Stimulated activated CD4-positive, alpha-beta T cell treated with anti-CD3 and anti-CD28 coated beads, Interleukin-4, amount 100 ng/mL, for 1 hour (primary cell): ENCODE measurements at regions not wholly inside any gene's neighbourhood (a gene's known extent, or its start where the extent isn't known, plus 50 kb on each side); places are given as distances from the start of the nearest gene placed in this dataset.
A peak's percentile ranks its signal among the peaks of the same experiment; 100 is the strongest.
"Not testable (repeated sequence)": the region's sequence is repeated elsewhere in the genome, so short reads cannot be mapped to it uniquely, and the experiment has no call there.

ENCODE experiments used
- DNase-seq: peaks from one replicate; pipeline ENCODE4 v3.0.0-alpha.2; 2020

DNA sequence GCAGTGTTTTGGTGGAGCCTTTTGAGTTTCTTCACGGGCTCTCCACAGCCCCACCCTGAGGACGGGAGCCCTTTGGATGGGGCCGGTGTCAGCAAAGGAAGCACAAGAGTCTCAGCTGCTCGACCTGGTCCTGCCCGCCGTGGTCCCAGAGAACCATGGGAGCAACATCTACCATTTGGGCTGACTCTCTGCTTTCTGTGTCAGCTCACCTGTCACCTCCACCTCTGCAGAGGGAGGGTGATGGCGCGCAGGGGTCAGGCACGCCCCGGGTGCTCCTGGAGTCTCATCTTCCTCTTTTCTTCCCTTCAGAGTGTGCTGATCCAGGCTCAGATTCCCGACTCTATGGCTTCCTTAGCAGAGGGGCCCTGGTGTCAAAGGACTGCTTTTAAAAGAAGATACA, 171.7 kb downstream of the LAT start:
- DNase-seq: no peak

DNA sequence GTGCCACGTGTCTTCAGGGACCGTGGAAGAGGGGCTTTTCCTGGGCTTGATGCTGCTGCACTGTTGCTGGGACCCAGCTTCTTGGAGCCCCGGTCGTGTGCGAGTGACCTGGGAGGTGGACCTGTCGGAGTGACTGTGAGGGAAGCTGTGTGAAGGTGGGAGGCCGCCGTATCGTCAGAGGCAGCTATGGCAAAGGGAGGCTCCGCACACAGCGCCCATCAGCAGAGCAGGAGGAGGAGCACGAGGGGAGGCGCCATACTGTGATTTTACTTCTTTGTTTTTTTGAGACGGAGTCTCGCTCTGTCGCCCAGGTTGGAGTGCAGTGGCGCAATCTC, 171.0 kb downstream of the LAT start:
- not testable (repeated sequence) for DNase-seq

DNA sequence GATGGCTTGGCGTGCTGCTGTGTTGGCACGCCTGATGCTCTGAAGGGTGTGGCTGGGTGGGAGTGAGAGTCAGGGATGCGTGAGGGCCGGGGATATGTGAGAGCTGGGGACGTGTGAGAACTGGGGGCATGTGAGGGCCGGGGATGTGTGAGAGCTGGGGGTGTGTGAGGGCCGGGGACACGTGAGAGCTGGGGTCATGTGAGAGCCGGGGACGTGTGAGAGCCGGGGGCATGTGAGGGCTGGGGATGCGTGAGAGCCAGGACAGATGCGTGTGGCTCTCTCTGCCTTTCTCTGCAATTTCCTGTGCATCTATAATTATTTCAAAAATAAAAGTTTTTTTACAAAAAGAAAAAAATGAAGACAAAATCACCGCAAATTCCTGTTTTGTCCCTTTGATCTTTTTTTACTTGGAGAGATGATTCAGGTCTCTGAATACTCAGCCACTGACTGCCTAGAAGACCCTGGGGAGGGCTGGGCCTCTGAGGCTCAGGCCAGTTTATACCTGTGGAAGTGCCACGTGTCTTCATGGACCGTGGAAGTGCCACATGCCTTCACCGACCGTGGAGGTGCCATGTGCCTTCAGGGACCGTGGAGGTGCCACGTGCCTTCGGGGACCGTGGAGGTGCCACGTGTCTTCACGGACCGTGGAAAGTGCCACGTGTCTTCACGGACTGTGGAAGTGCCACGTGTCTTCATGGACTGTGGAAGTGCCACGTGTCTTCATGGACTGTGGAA, 170.4 kb downstream of the LAT start:
- DNase-seq: peak; percentile 6

DNA sequence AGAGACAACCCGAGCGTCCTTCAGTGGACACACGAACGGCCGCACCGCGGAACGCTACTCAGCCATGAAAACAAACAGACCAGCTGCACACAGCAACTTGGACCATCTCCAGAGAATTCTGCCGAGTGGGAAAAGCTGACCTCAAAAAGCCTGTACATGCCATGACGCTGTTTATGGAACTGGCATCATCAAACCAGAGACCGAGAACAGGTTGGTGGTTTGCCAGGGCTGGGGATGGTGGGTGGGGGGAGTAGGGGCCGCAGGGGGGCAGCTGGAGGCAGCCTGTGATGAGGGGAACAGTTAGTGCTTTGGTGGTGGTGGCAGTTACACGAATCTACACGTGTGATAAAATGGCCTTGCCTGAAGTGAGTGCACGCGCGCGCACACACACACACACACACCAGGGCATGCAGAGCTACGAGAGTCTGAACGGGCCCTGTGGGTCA, 169.8 kb downstream of the LAT start:
- no peak for DNase-seq

DNA sequence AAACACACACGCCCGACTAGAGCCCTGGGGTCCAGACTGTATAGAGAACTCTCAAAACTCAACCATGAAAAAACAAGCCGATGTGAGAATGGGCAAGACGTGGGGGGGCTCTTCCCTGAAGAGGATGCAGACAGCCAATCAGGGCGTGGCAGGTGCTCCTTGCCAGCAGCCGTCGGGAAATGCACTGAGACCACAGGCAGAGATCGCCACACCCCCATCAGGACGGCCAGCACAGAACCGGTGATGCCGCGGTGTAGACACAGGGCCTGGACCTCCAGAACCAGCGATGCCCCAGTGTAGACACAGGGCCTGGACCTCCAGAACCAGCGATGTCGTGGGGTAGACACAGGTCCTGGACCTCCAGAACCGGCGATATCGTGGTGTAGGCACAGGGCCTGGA, 169.2 kb downstream of the LAT start:
- DNase-seq: no peak

DNA sequence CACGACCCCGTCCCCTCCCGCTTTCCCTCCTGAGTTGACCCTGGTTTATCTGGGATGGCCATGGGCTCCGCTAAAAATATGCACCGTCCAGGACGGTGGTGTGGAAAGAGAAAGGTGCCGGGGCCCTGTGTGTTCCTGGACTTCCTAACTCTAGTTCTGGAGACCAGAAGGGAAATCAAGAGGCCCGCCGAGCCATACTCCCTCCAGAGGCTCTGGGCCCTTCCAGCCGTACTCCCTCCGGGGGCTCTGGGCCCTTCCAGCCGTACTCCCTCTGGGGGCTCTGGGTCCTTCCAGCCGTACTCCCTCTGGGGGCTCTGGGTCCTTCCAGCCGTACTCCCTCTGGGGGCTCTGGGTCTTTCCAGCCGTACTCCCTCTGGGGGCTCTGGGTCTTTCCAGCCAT, 168.5 kb downstream of the LAT start:
- not testable (repeated sequence) for DNase-seq

DNA sequence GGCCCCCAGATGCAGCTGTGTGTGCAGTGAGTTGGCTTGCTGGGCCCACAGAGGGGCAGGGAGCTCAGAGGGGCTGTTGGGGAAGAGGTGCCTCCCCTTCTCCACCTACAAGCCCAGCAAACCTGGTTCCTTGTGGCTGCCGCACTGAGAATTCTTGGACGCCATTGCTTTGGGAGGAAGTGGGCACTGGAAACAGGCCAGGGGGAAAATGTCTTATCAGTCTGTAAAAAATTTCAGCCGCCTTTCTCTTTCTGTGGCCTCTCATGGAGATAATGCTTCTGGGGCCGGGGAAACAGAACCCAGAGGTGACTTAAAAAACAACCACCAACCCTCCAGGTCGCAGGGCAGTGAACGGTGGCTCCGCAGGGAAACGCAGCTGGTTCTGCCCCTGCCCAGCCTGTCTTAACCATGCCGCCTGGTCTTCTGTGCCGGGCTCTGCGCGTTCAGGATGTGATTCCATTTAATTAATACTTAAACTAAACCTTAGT, 167.7 kb downstream of the LAT start:
- DNase-seq: not testable (repeated sequence)

DNA sequence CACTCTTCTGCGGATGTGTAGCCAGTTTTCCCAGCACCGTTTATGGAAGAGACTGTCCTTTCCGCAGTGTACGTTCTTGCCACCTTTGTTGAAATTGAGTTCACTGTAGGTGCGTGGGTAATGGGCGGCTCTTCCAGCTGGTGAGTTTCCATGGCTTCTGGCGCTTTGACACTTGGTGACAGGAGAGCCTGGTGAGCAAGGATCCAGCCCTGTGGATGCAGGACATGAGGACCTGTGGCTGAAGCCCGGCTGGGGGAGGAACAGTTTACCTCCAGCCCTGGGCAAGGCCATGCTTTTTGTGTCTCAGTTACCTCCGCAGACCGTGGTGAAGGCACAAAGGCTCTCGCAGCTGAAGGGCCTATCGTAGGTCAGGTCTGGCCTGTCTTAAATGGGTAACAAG, 166.5 kb downstream of the LAT start:
- DNase-seq: no peak

DNA sequence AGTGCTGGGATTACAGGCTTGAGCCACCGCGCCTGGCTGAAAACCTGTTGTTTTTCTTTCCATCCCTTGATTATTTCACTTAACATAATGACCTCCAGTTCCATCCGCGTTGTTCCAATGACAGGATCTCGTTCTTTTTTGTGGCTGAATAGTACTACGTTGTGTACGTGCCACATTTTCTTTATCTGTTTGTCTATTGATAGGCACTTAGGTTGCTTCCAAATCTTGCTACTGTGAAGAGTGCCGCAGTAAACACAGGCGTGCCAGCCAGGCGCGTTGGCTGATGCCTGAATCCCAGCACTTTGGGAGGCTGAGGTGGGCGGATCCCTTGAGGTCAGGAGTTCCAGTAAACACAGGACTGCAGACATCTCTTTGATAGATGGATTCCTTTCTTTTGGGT, 165.1 kb downstream of the LAT start:
- DNase-seq: not testable (repeated sequence)

DNA sequence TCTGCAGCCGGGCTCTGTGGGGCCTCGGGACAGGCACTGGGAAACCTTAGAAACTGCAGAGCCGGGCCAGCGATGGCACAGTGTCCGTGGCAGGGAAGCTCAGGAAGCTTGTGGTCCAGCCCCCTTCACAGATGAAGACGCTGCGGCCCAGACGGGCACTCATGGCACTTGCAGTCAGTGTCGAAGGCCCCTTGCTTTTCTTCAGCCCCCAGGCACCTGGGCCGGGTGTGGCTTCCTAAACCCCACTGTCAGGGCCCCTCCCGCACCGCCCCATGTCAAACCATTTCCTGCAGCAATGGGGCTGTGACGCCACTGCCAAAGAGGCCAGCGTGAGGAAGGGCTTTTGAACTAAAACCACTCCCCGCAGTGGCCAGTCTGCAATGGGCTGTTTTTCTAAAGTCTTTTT, 164.0 kb downstream of the LAT start:
- peak; percentile 48 for DNase-seq

DNA sequence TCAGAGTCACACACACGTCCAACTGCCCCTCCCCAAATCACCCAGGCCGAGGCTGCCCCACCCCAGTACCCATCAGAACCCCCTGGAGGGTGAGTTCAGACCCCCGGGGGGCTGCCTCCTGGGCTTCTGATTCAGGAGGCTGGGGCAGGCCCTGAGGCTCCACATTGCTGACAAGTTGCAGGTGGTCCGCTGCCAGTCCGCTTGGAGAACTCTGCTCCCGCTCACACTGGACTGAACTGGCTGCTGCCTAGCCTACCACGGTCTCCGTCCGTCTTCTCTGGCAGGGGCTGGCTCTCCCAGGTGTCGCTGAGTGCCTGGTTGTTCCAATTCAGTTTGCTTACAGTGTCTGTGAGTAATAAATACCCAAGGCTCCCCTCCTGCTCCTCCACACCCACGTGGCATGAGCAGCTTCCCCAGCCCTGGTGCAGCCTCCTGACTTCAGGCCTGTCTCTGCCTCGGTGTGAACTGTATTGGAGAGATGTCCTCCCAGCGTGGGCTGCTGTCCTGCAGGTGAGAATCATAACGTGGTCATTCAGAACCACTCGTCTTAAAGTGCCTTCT, 163.4 kb downstream of the LAT start:
- peak; percentile 53 for DNase-seq

DNA sequence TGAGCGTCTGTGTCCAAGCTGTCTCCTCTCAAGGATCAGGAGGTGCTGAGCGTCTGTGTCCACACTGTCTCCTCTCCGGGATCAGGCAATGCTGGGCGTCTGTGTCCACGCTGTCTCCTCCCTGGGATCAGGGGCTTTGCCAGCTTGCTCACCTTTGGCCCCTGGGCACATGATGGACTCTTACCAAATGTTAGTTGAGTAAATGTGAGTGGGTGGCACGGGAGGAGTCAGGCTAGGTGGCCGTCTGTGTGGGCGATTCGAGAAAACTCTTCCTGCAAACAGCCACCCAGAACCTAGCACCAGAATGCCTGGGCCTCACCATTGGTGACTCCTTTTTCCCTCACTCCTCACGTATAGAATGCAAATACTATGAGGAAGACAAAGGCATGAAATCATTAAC, 162.9 kb downstream of the LAT start:
- not testable (repeated sequence) for DNase-seq

DNA sequence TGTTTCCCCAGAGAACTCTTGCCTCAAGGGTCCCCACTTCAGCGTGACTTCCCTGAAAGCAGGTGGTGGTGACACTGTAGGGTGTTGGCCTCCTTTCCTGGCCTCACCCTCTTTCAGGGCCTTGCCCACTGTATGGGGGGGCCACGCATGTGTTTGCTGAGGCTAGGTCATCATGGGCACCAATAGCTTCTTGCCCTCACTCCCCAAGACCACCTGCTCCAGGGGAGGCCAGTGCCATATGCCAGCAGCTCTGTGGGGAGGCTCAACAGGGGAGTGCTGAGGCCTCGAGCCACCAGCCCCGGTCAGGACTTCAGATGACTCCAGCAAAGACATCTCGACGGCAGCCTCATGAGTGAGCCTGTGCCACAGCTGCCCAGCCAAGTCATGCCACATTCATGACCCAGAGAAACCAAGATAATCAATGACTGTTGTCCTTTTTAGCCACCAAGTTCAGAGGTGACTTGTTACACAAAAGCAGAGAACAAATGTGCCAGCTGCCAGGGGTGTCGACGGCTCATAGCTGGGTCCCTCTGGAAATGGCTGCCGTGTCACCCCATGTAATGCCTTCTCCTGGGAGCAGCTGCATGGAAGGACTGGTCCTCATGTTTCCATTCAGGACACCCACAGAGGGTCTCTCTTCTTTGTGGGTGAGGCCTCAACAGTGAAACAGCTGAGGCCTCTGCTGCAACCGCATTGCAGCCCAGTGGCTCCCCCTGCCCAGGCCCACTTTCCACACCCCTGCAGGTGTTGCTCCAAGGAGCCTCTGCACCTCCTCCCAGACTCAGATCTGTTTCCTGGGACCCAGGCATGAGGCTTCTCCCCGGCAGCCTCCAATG, 162.2 kb downstream of the LAT start:
- DNase-seq: not testable (repeated sequence)

DNA sequence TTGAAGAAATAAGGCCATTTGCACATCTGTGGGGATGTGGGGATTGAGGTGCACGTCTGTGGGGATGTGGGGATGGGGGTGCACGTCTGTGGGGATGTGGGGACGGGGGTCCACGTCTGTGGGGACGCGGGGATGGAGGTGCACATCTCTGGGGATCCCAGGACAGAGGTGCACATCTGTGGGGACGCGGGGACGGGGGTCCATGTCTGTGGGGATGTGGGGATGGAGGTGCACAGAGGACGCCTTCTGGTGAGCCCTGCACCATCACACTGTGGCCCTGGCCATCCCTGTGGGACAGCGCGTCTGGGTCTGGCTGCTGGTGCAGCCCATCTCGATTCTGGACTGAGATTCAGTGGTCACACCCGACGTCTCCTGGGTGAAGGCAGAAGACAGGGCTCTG, 161.4 kb downstream of the LAT start:
- DNase-seq: no peak

DNA sequence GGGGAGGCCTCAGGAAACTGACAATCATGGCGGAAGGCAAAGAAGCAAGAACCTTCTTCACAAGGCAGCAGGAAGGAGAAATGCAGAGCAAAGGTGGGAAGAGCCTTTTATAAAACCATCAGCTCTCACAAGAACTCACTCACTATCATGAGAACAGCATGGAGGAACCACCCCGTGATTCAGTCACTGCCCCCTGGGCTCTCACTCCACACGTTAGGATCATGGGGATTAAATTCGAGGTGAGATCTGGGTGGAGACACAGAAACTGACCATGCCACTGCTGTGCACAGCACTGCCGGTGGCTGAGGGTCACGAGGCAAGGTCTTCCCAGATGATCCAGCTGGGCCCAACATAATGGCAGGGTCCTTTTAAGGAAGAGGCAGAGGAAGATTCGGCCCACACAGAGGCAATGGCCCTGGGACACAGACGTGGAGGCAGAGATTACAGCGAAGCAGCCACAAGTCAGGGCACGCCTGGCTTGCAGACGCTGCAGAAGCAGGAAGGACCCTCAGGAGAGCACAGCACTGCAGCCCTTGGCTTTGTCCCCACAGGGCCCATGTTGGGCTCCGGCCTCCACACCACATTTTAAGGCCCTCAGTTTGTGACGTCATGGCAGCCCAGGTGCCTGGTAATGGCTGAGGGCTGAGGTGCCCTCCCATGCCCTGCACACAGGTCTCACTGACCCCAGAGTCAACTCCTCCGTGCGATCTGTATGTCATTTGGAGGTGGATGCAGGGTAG, 160.8 kb downstream of the LAT start:
- DNase-seq: not testable (repeated sequence)

DNA sequence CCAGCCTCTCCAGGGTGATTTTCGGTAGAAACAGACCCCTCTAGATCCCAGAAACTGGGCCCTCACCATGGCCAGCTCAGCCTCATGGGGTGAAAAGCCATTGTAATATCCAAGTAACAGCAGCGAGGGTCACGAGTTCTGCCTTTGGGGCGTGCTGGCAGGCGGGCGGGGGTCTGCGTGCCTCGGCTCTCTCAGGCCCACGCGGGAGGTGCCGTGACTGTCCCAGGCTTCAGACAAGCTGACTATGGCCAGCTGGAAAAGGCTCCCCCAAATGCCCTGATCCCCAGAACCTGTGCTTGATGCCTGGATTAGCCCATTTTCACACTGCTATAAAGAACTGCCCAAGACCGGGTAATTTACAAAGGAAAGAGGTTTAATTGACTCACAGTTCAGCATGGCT, 160.2 kb downstream of the LAT start:
- DNase-seq: not testable (repeated sequence)

DNA sequence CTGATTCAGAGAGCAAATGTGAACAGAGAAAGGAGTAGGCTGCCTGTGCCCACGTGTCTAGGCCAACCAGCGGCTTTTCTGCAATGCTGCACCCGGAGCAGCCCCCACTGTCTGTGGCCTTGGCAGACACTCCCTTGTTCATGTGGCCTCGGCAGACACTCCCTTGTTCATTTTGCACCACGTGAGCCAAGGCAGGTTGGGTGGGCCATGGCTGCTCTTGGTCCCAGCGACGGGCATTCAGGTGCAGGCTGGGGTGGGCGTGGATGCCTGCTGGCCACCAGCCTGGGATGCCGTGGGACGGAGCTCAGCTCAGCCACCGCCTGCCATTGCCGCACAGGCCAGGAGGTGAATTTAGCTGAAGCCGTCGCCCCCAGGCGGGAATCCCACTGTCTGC, 159.8 kb downstream of the LAT start:
- not testable (repeated sequence) for DNase-seq

DNA sequence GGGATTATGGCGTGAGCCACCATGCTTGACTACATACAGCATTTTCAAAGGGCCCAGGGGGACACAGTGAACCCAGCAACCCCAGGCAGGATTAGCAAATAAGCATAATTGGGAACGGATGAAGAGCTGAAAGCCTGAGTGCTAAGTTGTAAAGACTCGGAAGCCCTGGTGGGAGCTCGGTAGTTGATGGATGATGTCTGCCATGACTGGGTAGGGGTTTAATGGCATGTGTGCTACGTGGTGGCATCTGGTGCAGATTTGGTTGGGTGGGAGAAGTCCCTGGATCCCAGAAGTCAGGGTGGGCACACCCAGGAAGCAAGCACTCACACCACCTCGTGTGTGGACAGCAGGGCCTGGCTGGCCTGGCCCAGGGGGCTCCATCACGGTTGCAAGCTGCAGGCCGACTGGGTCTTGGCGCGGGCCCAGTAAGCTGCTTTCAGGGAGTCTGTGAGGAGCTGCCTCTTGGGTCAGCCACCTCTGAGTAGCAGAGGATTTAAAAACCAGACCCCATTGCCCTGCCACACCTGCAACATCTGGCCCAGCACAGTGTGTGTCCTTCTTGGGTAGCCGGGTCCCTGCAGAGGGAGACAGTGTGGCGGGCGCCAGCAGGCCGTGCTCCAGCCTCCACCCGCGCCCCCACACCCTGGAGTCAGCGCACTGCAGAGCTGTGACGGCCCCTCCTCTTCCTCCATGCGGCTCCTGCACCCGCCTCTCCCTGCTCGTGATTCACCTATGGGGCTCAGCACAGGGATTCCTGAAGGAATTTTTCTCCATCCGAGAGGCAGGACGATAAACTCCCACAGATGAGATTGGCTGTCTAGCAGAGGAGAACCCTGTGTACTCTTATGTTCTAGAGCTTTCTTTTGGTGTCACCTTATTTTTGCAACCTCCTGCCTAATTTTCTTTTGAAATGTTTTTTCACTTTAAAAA, 159.2 kb downstream of the LAT start:
- DNase-seq: not testable (repeated sequence)

DNA sequence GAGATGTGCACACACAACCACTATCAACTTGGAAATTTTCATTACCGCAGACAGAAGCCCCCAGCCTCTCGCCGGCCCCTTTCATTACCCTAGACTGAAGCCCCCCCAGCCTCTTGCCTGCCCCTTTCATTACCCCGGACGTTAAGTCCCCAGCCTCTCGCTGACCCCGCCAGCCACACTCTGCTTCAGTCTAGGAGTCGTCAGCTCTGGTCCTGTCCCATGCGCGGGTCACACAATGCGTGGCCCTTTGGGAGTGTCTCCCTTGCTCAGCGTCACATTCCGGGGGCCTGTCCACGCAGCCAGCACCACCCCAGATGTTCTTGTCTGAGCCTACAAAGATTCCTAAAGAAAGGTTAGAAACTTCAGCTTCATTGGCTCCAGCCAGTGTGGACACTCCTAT, 157.7 kb downstream of the LAT start:
- DNase-seq: not testable (repeated sequence)

DNA sequence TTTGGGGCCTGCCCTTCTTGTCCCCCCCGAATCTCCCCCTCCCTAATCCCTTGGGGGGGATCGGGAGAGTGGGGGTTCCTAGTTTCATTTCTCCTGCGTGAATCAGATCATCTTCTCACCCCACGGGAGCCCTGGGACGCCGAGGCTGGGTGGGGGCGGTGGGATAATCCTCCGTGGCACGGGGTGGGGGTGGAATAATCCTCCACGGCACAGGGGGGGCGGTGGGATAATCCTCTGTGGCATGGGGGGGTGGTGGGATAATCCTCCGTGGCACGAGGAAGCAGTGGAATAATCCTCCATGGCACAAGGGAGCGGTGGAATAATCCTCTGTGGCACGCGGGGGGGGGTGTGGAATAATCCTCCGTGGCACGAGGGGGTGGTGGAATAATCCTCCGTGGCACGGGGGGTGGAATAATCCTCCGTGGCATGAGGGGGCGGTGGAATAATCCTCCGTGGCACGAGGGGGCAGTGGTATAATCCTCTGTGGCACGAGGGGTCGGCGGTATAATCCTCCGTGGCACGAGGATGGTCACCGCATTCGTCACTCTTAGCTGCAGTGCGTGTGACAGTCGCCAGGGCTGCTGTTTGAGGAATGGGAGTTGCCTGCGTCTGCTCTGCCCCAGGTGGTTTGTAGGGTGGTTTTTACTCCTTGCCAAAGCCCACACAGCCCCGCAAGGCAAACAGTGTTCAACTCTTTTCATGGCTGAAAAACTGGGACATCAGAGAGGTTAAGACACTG, 156.9 kb downstream of the LAT start:
- DNase-seq: no peak

DNA sequence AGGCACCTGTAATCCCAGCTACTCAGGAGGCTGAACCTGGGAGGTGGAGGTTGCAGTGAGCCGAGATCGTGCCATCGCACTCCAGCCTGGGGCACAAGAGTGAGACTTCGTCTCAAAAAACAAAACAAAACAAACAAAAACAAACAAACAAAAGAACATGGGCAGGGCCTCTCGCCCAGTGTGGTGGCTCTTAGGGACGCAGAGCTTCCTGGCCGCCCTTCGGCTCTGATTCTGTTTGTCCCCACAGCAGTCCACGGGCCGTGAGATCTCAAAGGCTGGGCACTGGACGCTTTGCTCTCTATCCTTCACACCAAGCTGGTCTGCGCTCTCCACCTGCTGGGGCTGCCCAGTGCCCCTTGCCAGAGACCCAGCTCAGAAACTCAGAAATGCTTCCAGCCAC, 156.3 kb downstream of the LAT start:
- not testable (repeated sequence) for DNase-seq
